NCI-H2227 (cell line): ENCODE measurements at regions not wholly inside any gene's neighbourhood (a gene's known extent, or its start where the extent isn't known, plus 50 kb on each side); places are given as distances from the start of the nearest gene placed in this dataset.

Experiments
- DNase-seq: peaks from one replicate; lab custom pipeline; 2025; ENCODE audit not compliant: unreplicated experiment; lab: John Stamatoyannopoulos, UW

DNA sequence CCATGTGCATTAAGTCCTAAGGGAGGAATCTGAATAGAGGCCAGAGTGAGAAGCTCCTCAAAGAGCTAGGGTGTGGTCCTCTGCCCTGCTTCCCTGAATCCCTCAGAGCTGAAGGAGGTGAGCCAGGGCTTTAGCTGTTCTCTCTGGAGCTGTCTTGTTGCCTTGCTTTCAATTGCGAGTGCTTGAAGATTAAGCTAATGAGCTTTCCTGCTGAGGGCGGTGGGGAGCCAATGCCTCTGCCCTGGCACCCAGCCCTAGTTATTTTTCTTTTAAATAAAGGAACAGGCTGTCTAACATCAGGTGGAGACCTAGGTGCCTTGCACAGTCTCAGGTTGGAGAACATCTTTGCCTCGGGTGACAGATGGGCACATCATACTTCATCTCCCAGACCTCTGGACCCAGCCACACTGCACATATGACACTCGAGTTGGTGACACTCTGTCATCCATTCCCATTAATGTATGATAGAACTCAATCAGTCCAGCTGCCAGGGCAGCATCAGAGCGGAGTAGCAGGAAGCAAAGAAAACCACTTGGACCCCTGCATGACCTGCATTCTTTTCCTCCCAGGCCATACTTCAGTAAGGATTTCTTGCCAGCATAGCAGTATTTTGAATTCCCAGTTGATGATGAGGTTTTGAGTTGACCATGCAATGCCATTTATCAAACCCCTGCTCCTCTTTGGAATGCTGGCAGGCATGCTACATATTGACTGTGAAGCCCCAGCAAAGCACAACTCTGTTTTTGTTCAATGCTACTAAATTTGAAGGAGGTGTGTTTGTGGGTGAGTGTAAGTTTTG, 292.7 kb downstream of the RNF144A start:
- DNase-seq, result no peak

DNA sequence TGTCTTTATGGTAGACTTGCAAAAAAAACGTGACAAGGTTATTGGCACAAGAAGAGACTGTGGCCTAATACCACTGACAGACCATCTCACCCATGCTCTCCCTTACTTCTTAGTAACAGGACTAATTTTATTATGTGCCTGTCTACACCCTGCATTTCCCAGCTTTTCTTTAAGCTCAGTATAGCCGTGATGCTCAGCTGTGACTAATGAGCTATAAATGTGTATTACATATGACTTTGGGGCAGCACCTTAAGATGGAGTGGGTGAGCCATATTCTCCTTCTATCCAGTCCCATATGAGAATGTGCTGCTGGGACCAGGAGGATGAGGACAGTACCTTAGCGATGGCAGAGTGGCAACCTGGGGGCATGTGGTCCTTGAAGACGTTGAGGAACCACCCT, 293.5 kb downstream of the RNF144A start:
- no peak for DNase-seq

DNA sequence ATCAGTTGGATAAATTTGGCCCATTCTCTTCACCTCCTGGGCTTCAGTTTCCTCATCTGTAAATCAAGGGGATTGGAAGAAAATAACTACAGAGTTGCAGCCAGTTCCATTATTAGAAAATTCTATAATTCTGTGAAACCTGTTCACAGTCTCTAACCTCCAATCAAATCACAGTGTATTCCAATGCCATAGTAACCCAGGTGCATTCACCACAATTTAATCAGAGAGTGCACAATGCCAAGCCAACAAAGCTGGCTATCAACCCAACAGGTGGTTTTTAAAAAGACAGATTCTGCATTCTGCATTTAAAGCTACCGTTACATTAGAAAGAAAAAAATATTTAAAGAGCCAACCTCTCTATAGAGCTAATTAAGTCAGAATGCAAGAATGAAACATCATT, 308.6 kb downstream of the RNF144A start:
- DNase-seq, result no peak

GRCh38 chr2:7226501-7226900, 309.3 kb downstream of the RNF144A start:
- DNase-seq, result no peak

GRCh38 chr2:7233126-7233525, 315.9 kb downstream of the RNF144A start:
- DNase-seq, result no peak

DNA sequence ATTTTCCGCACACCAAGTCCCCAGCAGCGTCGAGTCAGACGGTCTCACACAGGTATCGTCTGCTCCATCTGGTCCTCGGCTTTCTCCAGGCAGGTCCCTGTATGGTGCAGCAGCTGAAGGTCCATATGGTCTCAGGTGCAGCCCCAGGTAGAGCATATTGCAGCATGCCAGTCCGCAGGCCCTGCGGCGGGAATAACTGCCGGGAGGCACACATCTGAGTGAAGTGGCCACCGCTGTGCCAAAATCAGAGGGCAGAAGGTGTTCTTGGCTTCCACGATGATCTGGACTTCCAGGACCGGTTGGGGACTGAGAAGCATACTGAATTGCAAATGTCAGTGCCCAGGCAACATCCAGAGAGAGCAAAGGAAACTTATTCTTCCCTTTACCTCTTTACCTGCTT, 320.3 kb downstream of the RNF144A start:
- DNase-seq, result no peak

GRCh38 chr2:7239078-7239477, 321.9 kb downstream of the RNF144A start:
- no peak for DNase-seq

GRCh38 chr2:7241041-7241745, 324.0 kb downstream of the RNF144A start:
- no peak for DNase-seq

DNA sequence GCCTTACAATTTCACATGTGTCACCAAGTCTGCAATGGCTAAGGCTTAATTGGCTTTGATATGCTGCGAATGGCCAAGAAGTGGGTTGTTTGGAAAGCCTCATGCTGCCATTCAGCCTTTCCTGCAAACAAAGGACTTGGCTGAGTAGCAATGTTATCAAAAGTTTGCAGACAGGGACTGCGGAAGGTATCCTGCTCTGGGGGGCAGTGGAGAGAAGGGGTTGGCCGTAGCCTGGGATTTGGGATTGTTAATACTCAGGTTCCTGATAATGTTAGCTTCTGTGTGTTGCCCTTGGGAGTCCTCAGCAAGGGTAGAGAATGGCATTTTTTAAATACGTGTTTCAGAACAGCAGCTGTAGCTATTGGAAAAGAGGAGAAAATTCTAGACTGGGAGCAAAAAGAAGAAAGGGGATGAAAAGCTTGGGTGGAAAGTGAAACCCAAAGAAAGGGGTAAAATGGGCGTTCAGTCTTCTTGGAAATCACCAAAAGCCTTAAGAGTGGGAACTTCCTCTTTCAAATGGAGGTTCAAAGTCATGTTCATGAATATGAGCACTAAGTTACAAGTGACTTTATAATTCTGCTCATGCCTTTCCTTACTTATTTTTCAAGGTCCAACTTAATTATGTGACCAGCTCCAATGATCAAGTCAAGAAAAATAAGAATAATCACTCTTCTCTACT, 325.1 kb downstream of the RNF144A start:
- DNase-seq, result no peak

GRCh38 chr2:7243276-7243675, 326.1 kb downstream of the RNF144A start:
- no peak for DNase-seq

DNA sequence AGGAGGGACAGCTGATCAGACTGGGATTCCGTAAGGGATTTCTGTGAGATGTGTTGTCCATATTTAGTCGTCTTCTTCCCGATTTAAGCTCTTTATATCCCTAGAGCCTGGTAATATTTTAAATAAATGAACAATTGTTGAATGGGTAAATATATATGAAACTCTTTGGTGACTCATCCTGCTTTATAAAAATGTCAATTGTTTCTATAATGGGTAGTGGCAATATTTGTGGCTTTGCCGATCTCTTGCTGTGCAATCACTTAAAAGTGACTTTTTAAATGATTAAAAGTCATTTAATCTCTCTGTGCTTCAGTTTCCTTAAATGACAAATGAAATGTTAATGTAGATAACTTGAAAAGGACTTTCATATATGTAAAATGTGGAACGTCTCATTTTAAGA, 339.2 kb downstream of the RNF144A start:
- DNase-seq, result no peak

DNA sequence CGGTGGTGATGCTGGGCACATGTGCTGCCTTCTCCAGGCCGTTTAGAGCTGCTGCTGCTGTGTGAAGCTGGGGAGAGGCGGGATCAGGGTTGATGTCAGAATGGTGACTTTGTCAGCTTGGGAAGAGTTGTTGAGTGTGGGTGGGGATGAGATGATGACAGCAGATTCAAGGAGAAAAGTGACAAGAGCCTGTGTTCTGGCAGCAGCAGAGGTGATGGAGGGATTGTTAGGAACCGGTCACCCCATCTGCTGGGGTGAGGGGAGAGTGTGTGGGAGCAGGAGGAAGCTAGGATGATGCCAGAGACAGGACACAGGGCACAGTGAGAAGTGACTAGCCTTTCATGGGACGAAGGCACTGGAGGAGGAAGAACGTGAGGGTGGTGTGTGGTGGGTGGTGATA, 345.5 kb downstream of the RNF144A start:
- DNase-seq, result no peak

DNA sequence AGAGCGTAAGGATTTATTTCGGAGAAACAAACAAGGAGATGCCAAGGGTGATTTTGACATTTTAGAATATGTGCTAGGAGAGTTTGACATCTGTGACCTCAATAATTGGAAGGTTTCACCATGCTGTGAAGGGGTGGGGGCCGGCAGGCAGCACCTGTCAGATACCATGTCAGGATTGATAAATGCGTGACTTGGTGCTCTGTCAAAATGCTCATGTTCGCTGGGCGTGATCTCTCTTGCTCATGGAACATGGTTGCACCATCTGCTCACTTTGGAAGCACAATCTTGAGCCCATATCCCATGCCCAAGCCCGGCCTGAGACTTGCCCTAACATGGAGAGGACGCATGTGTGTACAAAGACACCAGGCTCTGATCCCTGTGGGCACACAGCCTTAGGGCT, 347.6 kb downstream of the RNF144A start:
- DNase-seq, result no peak

- no peak for DNase-seq
These were observed 348.1 kb downstream of the RNF144A start for GRCh38 chr2:7265286-7265685.

GRCh38 chr2:7269106-7269643, 352.0 kb downstream of the RNF144A start:
- no peak for DNase-seq

GRCh38 chr2:7270011-7270431, 352.8 kb downstream of the RNF144A start:
- DNase-seq, result peak; percentile 15

GRCh38 chr2:7272210-7272609, 355.0 kb downstream of the RNF144A start:
- DNase-seq, result no peak

- DNase-seq, result no peak
These were observed 361.8 kb downstream of the RNF144A start for GRCh38 chr2:7278984-7279383.

GRCh38 chr2:7279421-7279949, 362.3 kb downstream of the RNF144A start:
- DNase-seq, result no peak

- DNase-seq, result no peak
These were observed 363.6 kb downstream of the RNF144A start for GRCh38 chr2:7280790-7281189.
